Transverse colon (tissue), 4 donors: ENCODE measurements at regions not wholly inside any gene's neighbourhood (a gene's known extent, or its start where the extent isn't known, plus 50 kb on each side); places are given as distances from the start of the nearest gene placed in this dataset.

Experiments used
- DNase-seq: peaks from one replicate; pipeline ENCODE4 v3.0.0-alpha.2; 2019
- H3K27ac ChIP-seq, 4 donors: fragments of 200-600 bp; sonication (generic); 2 replicates each; pipeline ENCODE4 v1.5.1; 2016 to 2018; ENCODE audit warnings: inconsistent platforms in 4 of 4
- H3K27me3 ChIP-seq: fragments of 200-600 bp; sonication (generic); 2 replicates; pipeline ENCODE4 v1.5.1; 2017; ENCODE audit warnings: inconsistent platforms
- H3K36me3 ChIP-seq, 4 donors: fragments of 200-600 bp; sonication (generic); 2 replicates each; pipeline ENCODE4 v1.5.1; 2017 to 2019; ENCODE audit warnings: inconsistent platforms in 4 of 4
- H3K4me1 ChIP-seq, 4 donors: fragments of 200-600 bp; sonication (generic); 2 replicates each; pipeline ENCODE4 v1.5.1; 2017 to 2020; ENCODE audit warnings: inconsistent platforms in 4 of 4
- H3K4me3 ChIP-seq, 4 donors: fragments of 200-600 bp; sonication (generic); 1 replicate in 1 of 4; 2 replicates in 3 of 4; pipeline versions ENCODE4 v1.5.1 to v1.6.1; 2017 to 2019; ENCODE audit warnings: inconsistent platforms in 4 of 4
- H3K9me3 ChIP-seq, 2 donors: fragments of 200-600 bp; sonication (generic); 2 replicates each; pipeline ENCODE4 v1.5.1; 2017 to 2019; ENCODE audit warnings: inconsistent platforms in 2 of 2
- EP300 ChIP-seq: sonication (generic); formaldehyde crosslinking; IDR thresholded peaks from one replicate; pipeline ENCODE4 v1.6.1; 2017; ENCODE audit warnings: antibody characterized with exemption, low read depth
- POLR2A ChIP-seq: fragments of 450-650 bp; IDR thresholded peaks from one replicate; pipeline ENCODE4 v1.6.1; 2016; ENCODE audit warnings: antibody characterized with exemption, mild to moderate bottlenecking, moderate library complexity
- POLR2AphosphoS5 ChIP-seq, 3 donors: sonication (generic); formaldehyde crosslinking; IDR thresholded peaks; one replicate each; pipeline ENCODE4 v1.6.1; 2016; ENCODE audit warnings: antibody characterized with exemption in 3 of 3
- WGBS, 2 donors: methylation state at CpG; one replicate each; pipeline ENCODE4 v1.1.5; 2018; ENCODE audit warnings: low coverage in 1 of 2; 5-methylcytosine and 5-hydroxymethylcytosine counted together
- in situ Hi-C, 4 donors: fragments of 200-750 bp; cut with MboI; loops; one replicate each; pipeline versions ENCODE4 v1.15.0 to v1.15.1; 2017; ENCODE audit warnings: low sequenced_read_pairs in 3 of 4, low pct_ligation_motif_present in 1 of 4, low pct_unique_long_range_greater_than_20kb in 1 of 4
- intact Hi-C: fragments of 100-400 bp; cut with DNase I; formaldehyde crosslinking; loops from one replicate; pipeline ENCODE4 v1.15.1; 2023; ENCODE audit warnings: low total_unique reads
- TF ChIP-seq, protein P1 (sequence below), 5 experiments: fragments of 200-600 bp in 3 of 5; fragments of 450-650 bp in 2 of 5; sonication (generic) in 3 of 5; IDR thresholded peaks; 1 replicate in 2 of 5; 2 replicates in 3 of 5; pipeline ENCODE4 v1.5.1; 2016 to 2017; ENCODE audit warnings: antibody characterized with exemption in 5 of 5, inconsistent platforms in 3 of 5, mild to moderate bottlenecking in 2 of 5, moderate library complexity in 1 of 5

DNA sequence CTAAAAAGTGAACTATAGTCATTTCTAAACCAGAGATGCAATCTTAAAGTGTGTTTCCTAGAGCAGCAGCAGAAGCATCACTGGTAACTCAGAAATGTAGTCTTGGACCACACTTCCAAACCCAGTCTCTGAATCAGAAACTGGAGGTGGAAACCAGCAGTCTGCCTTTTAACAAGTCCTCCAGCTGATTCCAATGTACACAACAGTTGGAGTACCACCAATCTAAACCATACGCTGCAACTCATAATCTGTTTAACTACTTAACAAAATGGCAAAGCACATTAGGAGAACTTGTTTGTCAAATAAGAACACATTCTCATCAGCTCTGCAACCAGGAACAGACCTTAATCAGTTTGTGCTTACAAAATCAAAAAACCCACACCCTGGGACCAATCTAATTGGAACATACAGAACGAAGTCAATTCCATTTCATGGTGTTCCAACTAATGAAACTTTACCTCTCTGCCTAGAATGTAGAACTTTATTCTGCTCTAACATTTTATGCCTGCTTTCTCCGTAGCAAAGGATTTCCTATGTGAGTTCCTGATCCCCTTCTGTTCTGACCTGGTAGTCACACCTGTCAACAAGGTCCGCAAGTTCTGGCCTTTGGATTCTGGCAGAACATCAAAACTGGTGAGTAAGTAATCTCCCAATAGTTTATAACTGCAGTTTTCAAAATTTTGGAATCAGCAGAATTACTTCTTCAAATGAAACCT is 390.4 kb downstream of the HTR1B start:
- Histone ChIP-seq H3K27ac (no peak overlapping the region), H3K27me3 (no peaks in the 10 kb centered on the region), H3K4me3 (no peak overlapping the region), H3K4me1 (no peaks in the 10 kb centered on the region), H3K9me3 (no peaks in the 10 kb centered on the region), H3K36me3 (no peaks in the 10 kb centered on the region)
- no peak for DNase-seq
- intact Hi-C loops: no loop called here
- WGBS, 2 donors: 84 to 86% methylated on average over 4 of the region's 4 CpGs
- in situ Hi-C loops: no loop called here
- no peak for TF ChIP-seq POLR2A
- TF ChIP-seq, protein P1, sequence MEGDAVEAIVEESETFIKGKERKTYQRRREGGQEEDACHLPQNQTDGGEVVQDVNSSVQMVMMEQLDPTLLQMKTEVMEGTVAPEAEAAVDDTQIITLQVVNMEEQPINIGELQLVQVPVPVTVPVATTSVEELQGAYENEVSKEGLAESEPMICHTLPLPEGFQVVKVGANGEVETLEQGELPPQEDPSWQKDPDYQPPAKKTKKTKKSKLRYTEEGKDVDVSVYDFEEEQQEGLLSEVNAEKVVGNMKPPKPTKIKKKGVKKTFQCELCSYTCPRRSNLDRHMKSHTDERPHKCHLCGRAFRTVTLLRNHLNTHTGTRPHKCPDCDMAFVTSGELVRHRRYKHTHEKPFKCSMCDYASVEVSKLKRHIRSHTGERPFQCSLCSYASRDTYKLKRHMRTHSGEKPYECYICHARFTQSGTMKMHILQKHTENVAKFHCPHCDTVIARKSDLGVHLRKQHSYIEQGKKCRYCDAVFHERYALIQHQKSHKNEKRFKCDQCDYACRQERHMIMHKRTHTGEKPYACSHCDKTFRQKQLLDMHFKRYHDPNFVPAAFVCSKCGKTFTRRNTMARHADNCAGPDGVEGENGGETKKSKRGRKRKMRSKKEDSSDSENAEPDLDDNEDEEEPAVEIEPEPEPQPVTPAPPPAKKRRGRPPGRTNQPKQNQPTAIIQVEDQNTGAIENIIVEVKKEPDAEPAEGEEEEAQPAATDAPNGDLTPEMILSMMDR (IDR thresholded peaks at IDR 0.05): no peak
- TF ChIP-seq EP300: no peak
- no peak for TF ChIP-seq POLR2AphosphoS5 (IDR thresholded peaks at IDR 0.05)

DNA sequence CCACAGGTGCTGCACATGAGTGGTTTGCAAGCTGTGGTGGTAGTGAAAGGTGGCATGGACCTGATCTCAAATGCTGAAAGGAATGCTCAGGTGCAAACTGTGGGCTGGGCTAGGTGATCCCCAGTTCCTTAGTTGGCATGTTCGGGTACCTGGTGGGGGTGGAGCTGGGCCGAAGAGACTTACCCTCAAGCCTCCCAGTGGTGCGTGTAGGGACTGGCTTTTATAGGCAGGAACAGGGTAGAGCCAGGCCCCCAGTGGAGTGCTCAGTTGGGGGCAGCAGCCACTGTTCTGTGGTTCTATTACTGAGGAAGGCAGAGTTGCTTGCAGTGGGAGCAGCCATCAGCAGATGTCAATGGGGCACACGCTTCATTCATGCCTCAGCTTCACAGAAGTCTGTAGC is 399.8 kb downstream of the HTR1B start:
- in situ Hi-C loops: no loop called here

DNA sequence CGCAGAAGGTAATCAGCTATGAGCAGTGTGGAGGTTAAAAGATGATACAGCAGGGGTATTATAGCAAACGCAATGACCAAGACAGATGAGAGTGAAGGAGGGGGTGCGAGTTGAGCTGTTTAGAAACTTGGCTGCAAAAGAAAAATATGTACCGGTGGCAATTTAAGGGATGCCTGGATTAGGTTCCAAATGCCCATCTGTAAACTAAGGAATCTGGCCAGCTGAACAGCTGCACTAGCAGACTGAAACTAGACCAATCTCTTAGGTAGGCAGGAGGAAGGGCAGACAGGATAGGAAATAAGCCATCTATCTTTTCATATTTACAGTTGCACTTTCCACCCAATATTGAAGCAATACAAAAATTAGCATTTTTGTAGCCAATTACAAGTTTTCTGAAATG is 407.6 kb downstream of the HTR1B start:
- TF ChIP-seq POLR2A (no peak), POLR2AphosphoS5 (IDR thresholded peaks at IDR 0.05) (no peak), EP300 (no peak)
- TF ChIP-seq, protein P1 (IDR thresholded peaks at IDR 0.05): no peak
- intact Hi-C loops: no loop called here
- WGBS, 2 donors: 80 to 89% methylated on average over 4 of the region's 4 CpGs
- H3K27me3 ChIP-seq: no peaks in the 10 kb centered on the region
- no peak for DNase-seq
- no peak overlapping the region for H3K4me3 ChIP-seq
- no peak overlapping the region for H3K27ac ChIP-seq
- no peaks in the 10 kb centered on the region for H3K4me1 ChIP-seq
- no peaks in the 10 kb centered on the region for H3K36me3 ChIP-seq
- peaks cover 0 to 2% of the 10 kb centered on the region in 2 donors for H3K9me3 ChIP-seq
- in situ Hi-C loops: no loop called here

More for the DNA sequence above, 399.8 kb downstream of the HTR1B start:
- H3K27ac ChIP-seq: no peak overlapping the region
- no peak for DNase-seq
- intact Hi-C loops: no loop called here
- no peaks in the 10 kb centered on the region for H3K27me3 ChIP-seq
- WGBS, 2 donors: 80 to 88% methylated on average over 1 to 4 of the region's 4 CpGs
- H3K36me3 ChIP-seq: no peaks in the 10 kb centered on the region
- peaks cover 0 to 3% of the 10 kb centered on the region in 2 donors for H3K9me3 ChIP-seq
- H3K4me1 ChIP-seq: no peaks in the 10 kb centered on the region
- TF ChIP-seq, protein P1 (IDR thresholded peaks at IDR 0.05): no peak
- TF ChIP-seq POLR2AphosphoS5 (IDR thresholded peaks at IDR 0.05) (no peak), POLR2A (no peak), EP300 (no peak)
- no peak overlapping the region for H3K4me3 ChIP-seq

DNA sequence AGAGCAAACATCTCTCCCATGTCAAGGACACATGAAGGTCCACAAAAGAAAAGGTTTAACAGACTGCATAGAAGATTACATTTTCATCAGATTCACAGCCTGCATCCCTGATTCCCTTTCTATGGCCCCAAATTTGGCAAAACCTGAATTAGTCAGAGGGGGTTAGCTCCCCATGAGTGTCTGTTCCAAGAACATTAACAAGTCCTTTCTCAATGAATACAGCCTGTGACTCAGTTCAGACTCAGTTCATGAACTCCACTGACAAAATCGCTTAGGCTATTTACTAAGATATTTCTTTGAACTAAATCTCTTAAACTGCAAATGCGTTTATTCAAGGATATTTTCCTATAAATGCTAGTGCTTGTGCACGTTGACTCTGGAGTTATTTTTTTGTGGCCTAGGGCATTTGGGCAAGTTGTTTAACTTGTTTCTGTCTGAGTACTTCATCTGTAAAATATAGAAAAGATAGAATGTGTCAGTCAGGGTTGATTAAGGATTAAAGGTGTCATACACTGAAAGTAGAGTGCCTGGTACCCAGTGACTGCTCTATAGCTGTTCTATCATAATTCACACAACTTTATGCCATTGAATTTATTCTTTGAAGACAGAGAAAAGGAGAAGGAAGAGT is 422.6 kb downstream of the HTR1B start:
- Histone ChIP-seq H3K4me3 (no peak overlapping the region), H3K36me3 (no peaks in the 10 kb centered on the region), H3K27ac (no peak overlapping the region), H3K9me3 (no peaks in the 10 kb centered on the region), H3K27me3 (no peaks in the 10 kb centered on the region), H3K4me1 (no peaks in the 10 kb centered on the region)
- TF ChIP-seq, protein P1 (IDR thresholded peaks at IDR 0.05): no peak
- TF ChIP-seq POLR2A (no peak), EP300 (no peak), POLR2AphosphoS5 (IDR thresholded peaks at IDR 0.05) (no peak)
- WGBS, 2 donors: 75 to 78% methylated on average over 3 of the region's 3 CpGs
- DNase-seq: no peak
- intact Hi-C loops: no loop called here
- in situ Hi-C loops: no loop called here
